ENCODE measurements at regions not wholly inside any gene's neighbourhood (a gene's known extent, or its start where the extent isn't known, plus 50 kb on each side); places are given as distances from the start of the nearest gene placed in this dataset.
A peak's percentile ranks its signal among the peaks of the same experiment; 100 is the strongest.

GRCh38 chr12:74889563-74890236 is 319.9 kb downstream of the KCNC2 start:
- DNase-seq (ENCODE audit: extremely low read depth, low read depth) = no peak

GRCh38 chr12:74890237-74890599 is 319.4 kb downstream of the KCNC2 start:
- peak; percentile 19 for DNase-seq (ENCODE audit: extremely low read depth, low read depth)
- no peak for TF ChIP-seq CTCF (IDR thresholded peaks at IDR 0.05; ENCODE audit: low read depth, low read length)

More at GRCh38 chr12:74889563-74890236, 319.9 kb downstream of the KCNC2 start:
- TF ChIP-seq CTCF (IDR thresholded peaks at IDR 0.05; ENCODE audit: low read depth, low read length) = no peak

GRCh38 chr12:74891083-74891668 is 318.5 kb downstream of the KCNC2 start:
- no peak for DNase-seq (ENCODE audit: extremely low read depth, low read depth)
- TF ChIP-seq CTCF (IDR thresholded peaks at IDR 0.05; ENCODE audit: low read depth, low read length) = no peak

- no peak for DNase-seq (ENCODE audit: extremely low read depth, low read depth)
- TF ChIP-seq CTCF (IDR thresholded peaks at IDR 0.05; ENCODE audit: low read depth, low read length) = no peak
Observed at GRCh38 chr12:74892057-74892633, 317.5 kb downstream of the KCNC2 start.

- no peak for TF ChIP-seq CTCF (IDR thresholded peaks at IDR 0.05; ENCODE audit: low read depth, low read length)
- no peak for DNase-seq (ENCODE audit: extremely low read depth, low read depth)
Observed at GRCh38 chr12:74896186-74896585, 313.5 kb downstream of the KCNC2 start.

- DNase-seq (ENCODE audit: extremely low read depth, low read depth) = no peak
- TF ChIP-seq CTCF (IDR thresholded peaks at IDR 0.05; ENCODE audit: low read depth, low read length) = no peak
Observed at GRCh38 chr12:74897425-74898211, 312.0 kb downstream of the KCNC2 start.
